LNCaP clone FGC (cell line): ENCODE measurements at regions not wholly inside any gene's neighbourhood (a gene's known extent, or its start where the extent isn't known, plus 50 kb on each side); places are given as distances from the start of the nearest gene placed in this dataset.
A peak's percentile ranks its signal among the peaks of the same experiment; 100 is the strongest.

Source experiments
- DNase-seq: peaks from one replicate; pipeline ENCODE4 v3.0.0-alpha.2; 2011; ENCODE audit warnings: low read depth
- H3K4me3 ChIP-seq: 2 replicates; pipeline ENCODE4 v1.5.1; 2011; ENCODE audit warnings: mild to moderate bottlenecking, low read depth, low read length, control low read depth
- TF ChIP-seq, protein P1 (sequence below): IDR thresholded peaks from 2 replicates; pipeline ENCODE4 v1.5.1; 2012; ENCODE audit warnings: mild to moderate bottlenecking; ENCODE audit not compliant: control insufficient read depth, insufficient read depth; ENCODE audit errors: extremely low read depth

DNA sequence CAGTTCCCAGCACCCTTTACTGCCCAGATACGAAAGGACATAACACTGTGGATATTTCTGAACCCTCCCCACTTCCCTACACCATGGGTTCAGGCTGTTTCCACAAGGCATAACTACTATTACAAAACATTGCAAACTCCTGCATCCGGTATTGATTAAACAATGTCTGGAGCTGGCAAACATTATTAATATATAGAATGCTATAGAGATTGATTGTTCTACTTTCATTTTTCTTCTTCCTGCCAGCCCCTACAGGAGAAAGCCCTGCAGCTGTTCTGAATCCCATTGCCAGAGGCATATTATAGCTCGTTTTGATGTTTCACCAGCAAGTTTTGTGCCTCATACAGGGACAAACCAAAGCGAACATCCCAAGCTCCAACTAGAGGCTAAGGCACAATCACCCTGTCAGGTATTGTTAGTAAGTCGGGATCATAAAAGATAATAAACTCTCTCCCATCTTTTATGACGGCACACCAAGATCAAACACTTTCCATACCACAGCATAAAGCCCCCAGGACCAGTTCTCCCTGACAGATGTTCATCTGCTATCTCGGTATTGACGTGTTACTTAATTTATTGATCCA, 331.1 kb upstream of the NT5E start:
- TF ChIP-seq, protein P1, sequence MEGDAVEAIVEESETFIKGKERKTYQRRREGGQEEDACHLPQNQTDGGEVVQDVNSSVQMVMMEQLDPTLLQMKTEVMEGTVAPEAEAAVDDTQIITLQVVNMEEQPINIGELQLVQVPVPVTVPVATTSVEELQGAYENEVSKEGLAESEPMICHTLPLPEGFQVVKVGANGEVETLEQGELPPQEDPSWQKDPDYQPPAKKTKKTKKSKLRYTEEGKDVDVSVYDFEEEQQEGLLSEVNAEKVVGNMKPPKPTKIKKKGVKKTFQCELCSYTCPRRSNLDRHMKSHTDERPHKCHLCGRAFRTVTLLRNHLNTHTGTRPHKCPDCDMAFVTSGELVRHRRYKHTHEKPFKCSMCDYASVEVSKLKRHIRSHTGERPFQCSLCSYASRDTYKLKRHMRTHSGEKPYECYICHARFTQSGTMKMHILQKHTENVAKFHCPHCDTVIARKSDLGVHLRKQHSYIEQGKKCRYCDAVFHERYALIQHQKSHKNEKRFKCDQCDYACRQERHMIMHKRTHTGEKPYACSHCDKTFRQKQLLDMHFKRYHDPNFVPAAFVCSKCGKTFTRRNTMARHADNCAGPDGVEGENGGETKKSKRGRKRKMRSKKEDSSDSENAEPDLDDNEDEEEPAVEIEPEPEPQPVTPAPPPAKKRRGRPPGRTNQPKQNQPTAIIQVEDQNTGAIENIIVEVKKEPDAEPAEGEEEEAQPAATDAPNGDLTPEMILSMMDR, result no peak
- no peak overlapping the region for H3K4me3 ChIP-seq
- no peak for DNase-seq

DNA sequence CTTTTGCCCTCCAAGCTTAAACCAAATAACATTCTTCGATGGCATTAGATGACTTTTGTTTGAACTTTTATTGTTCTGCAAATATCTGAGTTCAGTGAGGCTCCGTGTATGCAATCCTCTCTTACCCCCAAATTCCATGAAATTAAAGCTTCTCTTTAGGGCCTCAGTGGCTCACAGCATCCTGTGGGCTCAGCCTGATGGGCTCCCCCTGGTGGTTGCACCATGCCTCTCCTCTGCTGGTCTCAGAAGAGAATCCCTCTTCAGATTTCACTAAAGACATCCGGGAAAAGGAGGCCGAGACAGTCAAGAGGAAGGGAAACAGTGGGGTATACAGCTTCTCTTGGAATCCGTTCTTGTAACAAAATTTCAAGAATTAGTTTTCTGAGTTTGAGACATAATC, 331.6 kb upstream of the NT5E start:
- no peak for DNase-seq
- TF ChIP-seq, protein P1, result no peak
- H3K4me3 ChIP-seq, result no peak overlapping the region

GRCh38 chr6:85116475-85116874, 333.4 kb upstream of the NT5E start:
- H3K4me3 ChIP-seq, result no peak overlapping the region
- DNase-seq, result no peak
- TF ChIP-seq, protein P1, result no peak

DNA sequence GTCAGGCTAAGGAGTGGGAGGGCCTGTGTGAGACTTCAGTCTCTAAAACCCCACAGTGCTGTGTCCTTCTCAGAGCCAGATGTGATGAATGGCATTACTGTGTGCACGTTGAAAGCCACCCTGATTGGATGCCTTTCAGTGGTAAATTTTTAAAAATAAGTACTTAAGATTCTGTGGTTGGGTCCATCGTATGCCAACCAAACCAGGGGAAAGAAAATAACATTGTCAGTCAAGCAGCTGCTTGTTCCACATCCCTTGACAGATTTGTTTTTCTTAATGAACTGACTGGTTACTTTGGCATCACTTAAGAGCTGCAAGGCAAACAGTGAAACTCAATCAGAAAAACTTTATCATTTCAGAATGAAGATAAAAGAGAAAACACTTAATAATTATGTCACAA, 334.0 kb upstream of the NT5E start:
- H3K4me3 ChIP-seq, result no peak overlapping the region
- DNase-seq, result no peak
- TF ChIP-seq, protein P1, result no peak

- TF ChIP-seq, protein P1, result no peak
- H3K4me3 ChIP-seq, result no peak overlapping the region
- DNase-seq, result no peak
These were observed 334.5 kb upstream of the NT5E start for GRCh38 chr6:85115376-85115775.

DNA sequence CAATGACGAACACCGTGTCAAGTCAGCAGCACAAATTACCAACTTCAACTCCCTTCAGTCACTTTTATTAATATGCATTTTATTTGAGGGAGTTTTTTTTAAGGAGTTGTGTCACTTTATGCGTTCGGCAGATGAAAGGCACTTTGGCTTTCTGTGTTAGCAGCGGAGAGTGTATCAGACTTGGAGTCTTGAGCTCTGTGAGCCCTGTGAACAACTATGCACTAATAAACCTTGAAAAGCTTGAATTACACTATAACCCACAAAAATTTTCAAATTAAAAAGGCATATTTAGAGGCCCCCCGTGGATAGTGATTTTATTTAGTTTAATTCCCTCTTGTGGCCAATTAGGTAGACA, 335.3 kb upstream of the NT5E start:
- TF ChIP-seq, protein P1, result no peak
- no peak for DNase-seq
- H3K4me3 ChIP-seq, result no peak overlapping the region

DNA sequence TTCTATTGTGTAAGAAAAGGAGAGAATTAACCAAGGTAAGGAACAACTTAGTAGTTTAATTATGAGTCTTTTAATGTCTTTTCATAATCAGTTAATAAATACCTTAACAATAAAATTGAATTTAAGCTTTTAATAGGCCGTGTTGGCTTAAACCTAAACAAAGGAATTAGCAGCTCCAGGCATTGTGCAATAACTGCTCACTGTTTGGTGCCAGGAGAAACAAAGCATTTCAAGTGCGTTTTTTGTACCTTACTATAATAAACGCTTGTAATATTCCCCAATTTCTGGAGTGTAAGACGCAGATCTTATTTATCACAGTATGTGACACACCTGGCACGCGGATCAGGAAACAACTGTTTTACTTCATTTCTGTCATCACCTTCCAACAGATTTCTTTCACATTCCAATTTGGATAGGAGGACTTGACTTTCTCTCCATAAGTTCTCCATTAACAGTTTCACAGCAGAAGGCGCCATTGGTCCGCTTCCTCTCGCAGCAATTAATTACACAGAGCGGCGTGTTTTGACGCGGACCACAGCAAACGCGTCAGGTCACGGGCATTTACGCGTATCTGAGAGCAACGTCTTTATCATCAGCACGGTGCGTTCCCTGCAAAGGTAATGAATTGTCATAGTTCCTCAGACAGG, 335.8 kb upstream of the NT5E start:
- TF ChIP-seq, protein P1, result 0 out of 2 replicates have a peak, but pooled peaks have one; percentile 13
- no peak for DNase-seq
- H3K4me3 ChIP-seq, result no peak overlapping the region
